Colonic mucosa (tissue), 4 donors: ENCODE measurements at regions not wholly inside any gene's neighbourhood (a gene's known extent, or its start where the extent isn't known, plus 50 kb on each side); places are given as distances from the start of the nearest gene placed in this dataset.
"Not testable (repeated sequence)": the region's sequence is repeated elsewhere in the genome, so short reads cannot be mapped to it uniquely, and the experiment has no call there.

ENCODE experiments used
- DNase-seq: peaks from one replicate; pipeline ENCODE4 v3.0.0-alpha.2; 2020
- H3K27ac ChIP-seq: fragments of 200-600 bp; one replicate; pipeline ENCODE4 v1.8.0; 2021
- H3K27me3 ChIP-seq: fragments of 200-600 bp; one replicate; pipeline ENCODE4 v1.8.0; 2021
- H3K36me3 ChIP-seq: fragments of 200-600 bp; one replicate; pipeline ENCODE4 v1.8.0; 2021
- H3K4me1 ChIP-seq: fragments of 200-600 bp; one replicate; pipeline ENCODE4 v1.8.0; 2021; ENCODE audit warnings: mild to moderate bottlenecking
- H3K4me3 ChIP-seq: fragments of 200-600 bp; one replicate; pipeline ENCODE4 v1.8.0; 2021
- H3K9ac ChIP-seq, 2 donors: one replicate each; pipeline ENCODE4 v1.7.0; 2013; ENCODE audit warnings: control low read depth in 2 of 2, low read depth in 2 of 2, low read length in 2 of 2
- H3K9me3 ChIP-seq: fragments of 200-600 bp; one replicate; pipeline ENCODE4 v1.8.0; 2021
- intact Hi-C: fragments of 100-400 bp; cut with DNase I; formaldehyde crosslinking; loops from one replicate; pipeline ENCODE4 v1.14.1; 2022
- TF ChIP-seq, protein P1 (sequence below): fragments of 200-600 bp; IDR thresholded peaks from one replicate; pipeline ENCODE4 v1.8.0; 2022; ENCODE audit warnings: antibody characterized with exemption, mild to moderate bottlenecking
- donor health status: healthy.
- donor health status: DM: no; HTN: no; CAD: no.
- donor health status: DM: no; HTN: no; CAD: no.

DNA sequence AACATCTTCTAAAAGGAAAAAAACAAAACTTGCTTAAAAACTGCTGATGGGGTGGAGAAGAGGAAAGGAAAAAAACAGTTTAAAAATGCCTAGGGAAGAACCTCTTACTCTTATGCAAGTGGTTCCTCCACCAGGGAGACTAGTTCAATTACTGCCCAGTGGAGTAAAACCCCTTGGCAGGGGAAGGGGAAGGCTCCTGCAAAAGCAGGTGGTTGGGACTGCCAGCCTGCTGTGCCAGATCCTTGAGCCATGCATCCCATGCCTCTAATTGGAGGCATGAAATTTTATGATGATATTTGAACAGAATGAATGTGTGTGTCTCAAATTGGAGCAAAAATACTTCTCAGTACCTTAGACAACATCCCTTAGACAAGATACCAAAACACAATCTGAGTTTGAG, 118.8 kb downstream of the FSCB start:
- intact Hi-C loops: no loop called here
- H3K27ac ChIP-seq: no peak overlapping the region
- H3K36me3 ChIP-seq: no peaks in the 10 kb centered on the region
- H3K9me3 ChIP-seq: no peaks in the 10 kb centered on the region
- H3K9ac ChIP-seq: no peak overlapping the region
- H3K4me1 ChIP-seq: no peaks in the 10 kb centered on the region
- DNase-seq: no peak
- TF ChIP-seq, protein P1, sequence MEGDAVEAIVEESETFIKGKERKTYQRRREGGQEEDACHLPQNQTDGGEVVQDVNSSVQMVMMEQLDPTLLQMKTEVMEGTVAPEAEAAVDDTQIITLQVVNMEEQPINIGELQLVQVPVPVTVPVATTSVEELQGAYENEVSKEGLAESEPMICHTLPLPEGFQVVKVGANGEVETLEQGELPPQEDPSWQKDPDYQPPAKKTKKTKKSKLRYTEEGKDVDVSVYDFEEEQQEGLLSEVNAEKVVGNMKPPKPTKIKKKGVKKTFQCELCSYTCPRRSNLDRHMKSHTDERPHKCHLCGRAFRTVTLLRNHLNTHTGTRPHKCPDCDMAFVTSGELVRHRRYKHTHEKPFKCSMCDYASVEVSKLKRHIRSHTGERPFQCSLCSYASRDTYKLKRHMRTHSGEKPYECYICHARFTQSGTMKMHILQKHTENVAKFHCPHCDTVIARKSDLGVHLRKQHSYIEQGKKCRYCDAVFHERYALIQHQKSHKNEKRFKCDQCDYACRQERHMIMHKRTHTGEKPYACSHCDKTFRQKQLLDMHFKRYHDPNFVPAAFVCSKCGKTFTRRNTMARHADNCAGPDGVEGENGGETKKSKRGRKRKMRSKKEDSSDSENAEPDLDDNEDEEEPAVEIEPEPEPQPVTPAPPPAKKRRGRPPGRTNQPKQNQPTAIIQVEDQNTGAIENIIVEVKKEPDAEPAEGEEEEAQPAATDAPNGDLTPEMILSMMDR: no peak
- no peak overlapping the region for H3K4me3 ChIP-seq
- H3K27me3 ChIP-seq: no peaks in the 10 kb centered on the region

DNA sequence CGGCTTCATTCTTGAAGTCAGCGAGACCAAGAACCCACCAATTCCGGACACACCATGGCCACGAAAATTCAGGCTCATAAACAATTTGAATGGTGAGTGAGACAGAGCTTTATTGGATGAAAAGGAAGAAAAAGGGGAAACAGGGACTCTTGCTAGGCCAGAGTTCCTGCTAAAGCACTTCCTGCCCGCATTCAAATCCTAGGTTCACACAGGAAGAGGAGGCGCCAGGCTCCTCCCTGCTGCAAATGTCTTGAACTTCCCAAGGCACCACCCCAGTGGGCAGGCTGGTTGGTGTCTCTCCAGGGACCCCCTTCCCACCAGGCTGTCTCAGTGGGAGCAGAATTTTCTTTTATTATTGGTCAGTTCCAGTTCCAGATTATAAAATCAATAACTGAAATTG, 121.2 kb downstream of the FSCB start:
- Histone ChIP-seq H3K4me3 (no peak overlapping the region), H3K4me1 (no peaks in the 10 kb centered on the region), H3K27ac (no peak overlapping the region), H3K36me3 (no peaks in the 10 kb centered on the region), H3K9ac (no peak overlapping the region), H3K27me3 (no peaks in the 10 kb centered on the region), H3K9me3 (no peaks in the 10 kb centered on the region)
- TF ChIP-seq, protein P1: no peak
- intact Hi-C loops: no loop called here
- no peak for DNase-seq

DNA sequence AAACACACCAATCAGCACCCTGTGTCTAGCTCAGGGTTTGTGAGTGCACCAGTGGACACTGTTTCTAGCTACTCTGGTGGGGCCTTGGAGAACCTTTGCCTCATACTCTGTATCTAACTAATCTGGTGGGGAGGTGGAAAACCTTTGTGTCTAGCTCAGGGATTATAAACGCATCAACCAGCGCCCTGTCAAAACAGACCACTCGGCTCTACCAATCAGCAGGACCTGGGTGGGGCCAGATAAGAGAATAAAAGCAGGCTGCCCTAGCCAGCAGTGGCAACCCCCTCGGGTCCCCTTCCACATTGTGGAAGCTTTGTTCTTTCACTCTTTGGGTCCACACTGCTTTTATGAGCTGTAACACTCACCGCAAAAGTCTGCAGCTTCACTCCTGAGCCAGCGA, 121.8 kb downstream of the FSCB start:
- H3K27ac ChIP-seq, DNase-seq, H3K9me3 ChIP-seq, H3K36me3 ChIP-seq, intact Hi-C loops, H3K4me1 ChIP-seq, H3K4me3 ChIP-seq, H3K9ac ChIP-seq, H3K27me3 ChIP-seq: not testable (repeated sequence)

DNA sequence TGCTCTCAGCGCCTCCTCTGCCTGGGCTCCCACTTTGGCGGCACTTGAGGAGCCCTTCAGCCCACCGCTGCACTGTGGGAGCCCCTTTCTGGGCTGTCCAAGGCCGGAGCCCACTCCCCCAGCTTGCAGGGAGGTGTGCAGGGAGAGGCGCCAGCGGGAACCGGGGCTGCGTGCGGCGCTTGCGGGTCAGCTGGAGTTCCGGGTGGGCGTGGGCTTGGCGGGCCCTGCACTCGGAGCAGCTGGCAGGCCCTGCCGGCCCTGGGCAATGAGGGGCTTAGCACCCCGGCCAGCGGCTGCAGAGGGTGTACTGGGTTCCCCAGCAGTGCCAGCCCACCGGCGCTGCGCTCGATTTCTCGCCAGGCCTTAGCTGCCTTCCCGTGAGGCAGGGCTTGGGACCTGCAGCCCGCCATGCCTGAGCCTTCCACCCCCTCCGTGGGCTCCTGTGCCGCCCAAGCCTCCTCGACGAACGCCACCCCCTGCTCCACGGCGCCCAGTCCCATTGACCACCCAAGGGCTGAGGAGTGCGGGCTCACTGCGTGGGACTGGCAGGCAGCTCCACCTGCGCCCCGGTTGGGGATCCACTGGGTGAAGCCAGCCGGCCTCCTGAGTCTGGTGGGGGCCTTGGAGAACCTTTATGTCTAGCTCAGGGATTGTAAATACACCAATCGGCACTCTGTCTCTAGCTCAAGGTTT, 122.3 kb downstream of the FSCB start:
- H3K27me3 ChIP-seq, intact Hi-C loops, H3K36me3 ChIP-seq, H3K4me1 ChIP-seq, H3K9ac ChIP-seq, H3K4me3 ChIP-seq, H3K27ac ChIP-seq, H3K9me3 ChIP-seq, DNase-seq: not testable (repeated sequence)

DNA sequence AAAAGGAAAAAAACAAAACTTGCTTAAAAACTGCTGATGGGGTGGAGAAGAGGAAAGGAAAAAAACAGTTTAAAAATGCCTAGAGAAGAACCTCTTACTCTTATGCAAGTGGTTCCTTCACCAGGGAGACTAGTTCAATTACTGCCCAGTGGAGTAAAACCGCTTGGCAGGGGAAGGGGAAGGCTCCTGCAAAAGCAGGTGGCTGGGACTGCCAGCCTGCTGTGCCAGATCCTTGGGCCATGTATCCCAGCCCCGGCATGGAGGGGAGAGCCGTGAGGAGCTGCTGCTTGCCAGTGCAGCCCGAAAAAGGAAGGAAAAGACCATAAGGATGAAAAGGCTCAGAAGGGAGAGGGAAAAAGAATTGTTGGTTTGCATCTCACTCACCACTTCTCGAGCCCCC, 123.0 kb downstream of the FSCB start:
- Histone ChIP-seq H3K4me3 (no peak overlapping the region), H3K4me1 (no peaks in the 10 kb centered on the region), H3K9ac (no peak overlapping the region), H3K27me3 (no peaks in the 10 kb centered on the region), H3K9me3 (no peaks in the 10 kb centered on the region), H3K27ac (no peak overlapping the region), H3K36me3 (no peaks in the 10 kb centered on the region)
- TF ChIP-seq, protein P1: no peak
- intact Hi-C loops: no loop called here
- no peak for DNase-seq

DNA sequence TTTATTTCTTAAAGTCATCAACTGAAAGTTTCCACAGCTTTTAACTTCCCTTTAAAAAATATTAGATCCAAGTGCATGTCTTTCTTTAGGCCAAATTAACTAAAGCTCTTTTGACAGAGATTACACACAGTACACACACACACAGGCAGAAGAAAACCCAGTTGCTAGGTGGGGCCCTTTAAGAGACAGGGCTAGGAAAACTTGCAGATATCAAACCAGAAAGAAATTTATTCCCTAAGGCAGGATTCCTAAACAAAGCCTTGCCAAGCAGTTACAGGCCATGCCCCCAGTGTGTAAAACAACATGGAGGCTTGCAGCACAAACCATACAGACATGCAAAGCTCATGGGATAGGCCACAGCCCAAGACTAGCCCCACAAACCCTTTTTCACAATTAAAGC, 123.4 kb downstream of the FSCB start:
- Histone ChIP-seq H3K4me3 (no peak overlapping the region), H3K9ac (no peak overlapping the region), H3K9me3 (no peaks in the 10 kb centered on the region), H3K4me1 (no peaks in the 10 kb centered on the region), H3K27ac (no peak overlapping the region), H3K27me3 (no peaks in the 10 kb centered on the region), H3K36me3 (no peaks in the 10 kb centered on the region)
- DNase-seq: no peak
- TF ChIP-seq, protein P1: no peak
- intact Hi-C loops: no loop called here
